Esophagus squamous epithelium (tissue), 5 donors: ENCODE measurements at regions not wholly inside any gene's neighbourhood (a gene's known extent, or its start where the extent isn't known, plus 50 kb on each side); places are given as distances from the start of the nearest gene placed in this dataset.
"Not testable (repeated sequence)": the region's sequence is repeated elsewhere in the genome, so short reads cannot be mapped to it uniquely, and the experiment has no call there.

Experiments
- DNase-seq: peaks from one replicate; lab custom pipeline; 2025; lab: John Stamatoyannopoulos, UW
- H3K27ac ChIP-seq, 4 donors: fragments of 200-600 bp; sonication (generic); one replicate each; pipeline ENCODE4 v1.5.1; 2016 to 2019; ENCODE audit warnings: mild to moderate bottlenecking in 1 of 4
- H3K27me3 ChIP-seq, 4 donors: fragments of 200-600 bp; sonication (generic); 1 replicate in 3 of 4; 2 replicates in 1 of 4; pipeline versions ENCODE4 v1.5.1 to v1.6.0; 2017 to 2021; ENCODE audit warnings: antibody characterized with exemption in 1 of 4
- H3K36me3 ChIP-seq, 3 donors: fragments of 200-600 bp; sonication (generic); one replicate each; pipeline ENCODE4 v1.5.1; 2016 to 2019
- H3K4me1 ChIP-seq, 3 donors: fragments of 200-600 bp; sonication (generic); one replicate each; pipeline ENCODE4 v1.5.1; 2017 to 2019
- H3K4me3 ChIP-seq, 4 donors: fragments of 200-600 bp; sonication (generic); 1 replicate in 3 of 4; 2 replicates in 1 of 4; pipeline ENCODE4 v1.5.1; 2016 to 2019; ENCODE audit warnings: mild to moderate bottlenecking in 2 of 4, moderate library complexity in 1 of 4
- H3K9me3 ChIP-seq, 3 donors: fragments of 200-600 bp; sonication (generic); one replicate each; pipeline ENCODE4 v1.5.1; 2016 to 2019
- POLR2A ChIP-seq, 4 donors: fragments of 450-650 bp; IDR thresholded peaks; one replicate each; pipeline ENCODE4 v1.6.1; 2017; ENCODE audit warnings: antibody characterized with exemption in 4 of 4, mild to moderate bottlenecking in 4 of 4, moderate library complexity in 3 of 4
- WGBS, 2 donors: methylation state at CpG; one replicate each; pipeline ENCODE4 v1.1.5; 2018; 5-methylcytosine and 5-hydroxymethylcytosine counted together
- intact Hi-C: fragments of 100-400 bp; cut with DNase I; formaldehyde crosslinking; loops from one replicate; pipeline ENCODE4 v1.15.0; 2022
- TF ChIP-seq, protein P1 (sequence below), 6 experiments: fragments of 450-650 bp in 4 of 6; fragments of 200-600 bp in 2 of 6; sonication (generic) in 2 of 6; IDR thresholded peaks; one replicate each; pipeline ENCODE4 v1.5.1; 2016 to 2019; ENCODE audit warnings: antibody characterized with exemption in 6 of 6, mild to moderate bottlenecking in 4 of 6, moderate library complexity in 4 of 6
- donor health status: DM: yes; HTN: yes; CAD: no.

DNA sequence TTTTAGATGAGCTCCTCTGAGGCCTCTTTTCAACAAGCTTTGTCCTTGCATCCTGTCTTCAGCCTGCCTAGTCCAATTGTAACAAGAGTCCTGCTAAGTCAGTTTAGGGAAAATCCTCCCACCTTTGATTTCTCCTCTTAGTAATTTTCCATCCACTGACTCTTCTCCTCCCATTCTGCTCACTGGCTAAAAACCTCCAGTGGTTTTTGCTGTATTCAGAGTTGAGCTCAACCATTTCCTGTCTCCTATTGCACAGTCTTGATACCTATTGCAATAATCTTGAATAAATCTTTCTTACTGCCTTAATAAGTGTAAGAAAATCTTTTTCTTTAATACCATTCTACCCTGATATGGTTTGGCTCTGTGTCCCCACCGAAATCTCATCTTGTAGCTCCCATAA is 117.8 kb upstream of the ENPP6 start:
- intact Hi-C loops: no loop called here
- H3K9me3 ChIP-seq: peaks cover 0 to 10% (median 0%) of the 10 kb centered on the region in 3 donors
- no peaks in the 10 kb centered on the region for H3K27me3 ChIP-seq
- H3K4me3 ChIP-seq: no peak overlapping the region
- 100% methylated on average over 1 of the region's 1 CpG; no CpG with 5 or more reads in 1 of the 2 donors for WGBS, 2 donors
- no peaks in the 10 kb centered on the region for H3K36me3 ChIP-seq
- no peak for DNase-seq
- peaks cover 8 to 31% (median 9%) of the 10 kb centered on the region in 3 donors for H3K4me1 ChIP-seq
- TF ChIP-seq, protein P1, sequence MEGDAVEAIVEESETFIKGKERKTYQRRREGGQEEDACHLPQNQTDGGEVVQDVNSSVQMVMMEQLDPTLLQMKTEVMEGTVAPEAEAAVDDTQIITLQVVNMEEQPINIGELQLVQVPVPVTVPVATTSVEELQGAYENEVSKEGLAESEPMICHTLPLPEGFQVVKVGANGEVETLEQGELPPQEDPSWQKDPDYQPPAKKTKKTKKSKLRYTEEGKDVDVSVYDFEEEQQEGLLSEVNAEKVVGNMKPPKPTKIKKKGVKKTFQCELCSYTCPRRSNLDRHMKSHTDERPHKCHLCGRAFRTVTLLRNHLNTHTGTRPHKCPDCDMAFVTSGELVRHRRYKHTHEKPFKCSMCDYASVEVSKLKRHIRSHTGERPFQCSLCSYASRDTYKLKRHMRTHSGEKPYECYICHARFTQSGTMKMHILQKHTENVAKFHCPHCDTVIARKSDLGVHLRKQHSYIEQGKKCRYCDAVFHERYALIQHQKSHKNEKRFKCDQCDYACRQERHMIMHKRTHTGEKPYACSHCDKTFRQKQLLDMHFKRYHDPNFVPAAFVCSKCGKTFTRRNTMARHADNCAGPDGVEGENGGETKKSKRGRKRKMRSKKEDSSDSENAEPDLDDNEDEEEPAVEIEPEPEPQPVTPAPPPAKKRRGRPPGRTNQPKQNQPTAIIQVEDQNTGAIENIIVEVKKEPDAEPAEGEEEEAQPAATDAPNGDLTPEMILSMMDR (IDR thresholded peaks at IDR 0.05): no peak
- no peak for TF ChIP-seq POLR2A (IDR thresholded peaks at IDR 0.05)
- H3K27ac ChIP-seq: no peak overlapping the region

DNA sequence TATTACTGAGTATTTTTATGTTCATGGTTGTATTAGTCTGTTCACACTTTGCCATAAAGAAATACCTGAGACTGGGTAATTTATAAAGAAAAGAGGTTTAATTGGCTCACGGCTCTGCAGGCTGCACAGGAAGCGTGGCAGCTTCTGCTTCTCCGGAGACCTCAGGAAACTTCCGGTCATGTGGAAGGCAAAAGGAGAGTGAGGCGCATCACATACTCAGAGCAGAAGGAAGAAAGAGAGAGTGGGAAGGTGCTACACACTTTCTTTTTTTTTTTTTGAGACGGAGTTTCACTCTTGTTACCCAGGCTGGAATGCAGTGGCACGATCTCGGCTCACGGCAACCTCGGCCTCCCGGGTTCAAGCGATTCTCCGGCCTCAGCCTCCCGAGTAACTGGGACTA is 115.8 kb upstream of the ENPP6 start:
- H3K27me3 ChIP-seq, H3K9me3 ChIP-seq, DNase-seq, H3K27ac ChIP-seq, H3K36me3 ChIP-seq, intact Hi-C loops, H3K4me3 ChIP-seq: not testable (repeated sequence)
- H3K4me1 ChIP-seq: peaks cover 17 to 48% (median 26%) of the 10 kb centered on the region in 3 donors
- WGBS, 2 donors: 77 to 84% methylated on average over 13 to 14 of the region's 14 CpGs

DNA sequence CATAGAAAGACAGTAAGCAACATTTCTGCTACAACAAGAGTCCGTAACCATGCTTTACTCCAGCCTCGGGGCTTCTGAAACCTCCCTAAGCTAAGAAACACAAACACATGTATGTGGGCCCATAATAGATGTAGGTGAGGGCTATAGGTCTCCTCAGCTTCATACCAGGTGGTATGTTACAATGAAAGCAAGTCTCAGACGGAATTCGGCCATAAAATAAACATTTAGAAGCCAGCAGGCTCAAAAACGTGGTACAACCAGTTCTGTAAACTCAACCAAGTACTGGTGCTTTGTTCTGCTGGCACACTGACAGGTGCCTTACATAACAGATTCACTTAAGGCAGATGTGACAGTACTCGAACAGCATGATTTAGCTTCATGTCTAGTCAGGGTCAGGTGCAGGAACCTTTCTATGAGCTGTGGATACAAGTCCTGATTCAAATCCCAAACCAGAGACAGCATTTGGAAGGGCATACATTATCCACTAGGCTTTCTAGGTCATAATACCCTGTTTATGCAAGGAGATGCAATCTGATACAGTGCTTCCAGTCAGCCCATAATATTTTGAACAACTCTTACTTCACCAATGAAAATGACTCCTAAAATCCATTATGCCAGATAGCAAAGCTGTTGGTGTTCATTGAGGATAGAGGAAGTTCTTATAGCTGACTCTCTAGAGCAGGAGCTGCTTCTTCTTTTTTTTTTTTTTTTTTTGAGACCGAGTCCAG is 113.8 kb upstream of the ENPP6 start:
- no peaks in the 10 kb centered on the region for H3K36me3 ChIP-seq
- no peak for DNase-seq
- WGBS, 2 donors: 27 to 35% methylated on average over 7 of the region's 7 CpGs
- peaks cover 17 to 60% (median 29%) of the 10 kb centered on the region in 3 donors for H3K4me1 ChIP-seq
- H3K27me3 ChIP-seq: no peaks in the 10 kb centered on the region
- no peaks in the 10 kb centered on the region for H3K9me3 ChIP-seq
- TF ChIP-seq POLR2A (IDR thresholded peaks at IDR 0.05): no peak
- TF ChIP-seq, protein P1 (IDR thresholded peaks at IDR 0.05): no peak
- intact Hi-C loops: no loop called here
- peak overlapping the region in 3 of 4 donors; percentile 4 to 11 (median 7) for H3K4me3 ChIP-seq
- peak overlapping the region; percentile 74 to 89 (median 84) for H3K27ac ChIP-seq

DNA sequence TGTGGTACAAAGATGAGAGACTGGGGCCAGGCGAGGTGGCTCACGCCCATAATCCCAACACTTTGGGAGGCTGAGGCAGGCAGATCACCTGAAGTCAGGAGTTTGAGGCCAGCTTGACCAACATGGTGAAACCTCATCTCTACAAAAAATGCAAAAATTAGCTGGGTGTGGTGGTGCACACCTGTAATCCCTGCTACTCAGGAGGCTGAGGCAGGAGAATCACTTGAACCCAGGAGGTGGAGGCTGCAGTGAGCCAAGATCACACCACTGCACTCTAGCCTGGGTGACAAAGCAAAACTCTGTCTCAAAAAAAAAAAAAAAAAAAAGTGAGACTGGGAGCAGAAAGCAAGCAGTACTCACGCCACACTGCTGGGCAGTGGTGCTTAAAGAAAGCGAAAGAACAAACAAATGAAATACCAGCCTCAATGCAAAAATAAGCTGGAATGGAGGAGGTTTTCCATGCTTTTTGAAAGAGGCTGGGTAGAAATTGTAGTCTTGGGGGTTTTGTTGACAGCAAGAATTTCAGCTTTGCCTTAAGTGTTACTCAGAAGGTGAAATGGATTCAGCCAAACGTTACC is 112.9 kb upstream of the ENPP6 start:
- H3K27me3 ChIP-seq, H3K9me3 ChIP-seq, intact Hi-C loops, H3K36me3 ChIP-seq, DNase-seq: not testable (repeated sequence)
- Histone ChIP-seq H3K27ac (peak overlapping the region; percentile 74 to 89 (median 84)), H3K4me1 (peaks cover 17 to 60% (median 29%) of the 10 kb centered on the region in 3 donors), H3K4me3 (peak overlapping the region in 1 of 4 donors; percentile 4)
- 72 to 79% methylated on average over 5 of the region's 5 CpGs for WGBS, 2 donors

DNA sequence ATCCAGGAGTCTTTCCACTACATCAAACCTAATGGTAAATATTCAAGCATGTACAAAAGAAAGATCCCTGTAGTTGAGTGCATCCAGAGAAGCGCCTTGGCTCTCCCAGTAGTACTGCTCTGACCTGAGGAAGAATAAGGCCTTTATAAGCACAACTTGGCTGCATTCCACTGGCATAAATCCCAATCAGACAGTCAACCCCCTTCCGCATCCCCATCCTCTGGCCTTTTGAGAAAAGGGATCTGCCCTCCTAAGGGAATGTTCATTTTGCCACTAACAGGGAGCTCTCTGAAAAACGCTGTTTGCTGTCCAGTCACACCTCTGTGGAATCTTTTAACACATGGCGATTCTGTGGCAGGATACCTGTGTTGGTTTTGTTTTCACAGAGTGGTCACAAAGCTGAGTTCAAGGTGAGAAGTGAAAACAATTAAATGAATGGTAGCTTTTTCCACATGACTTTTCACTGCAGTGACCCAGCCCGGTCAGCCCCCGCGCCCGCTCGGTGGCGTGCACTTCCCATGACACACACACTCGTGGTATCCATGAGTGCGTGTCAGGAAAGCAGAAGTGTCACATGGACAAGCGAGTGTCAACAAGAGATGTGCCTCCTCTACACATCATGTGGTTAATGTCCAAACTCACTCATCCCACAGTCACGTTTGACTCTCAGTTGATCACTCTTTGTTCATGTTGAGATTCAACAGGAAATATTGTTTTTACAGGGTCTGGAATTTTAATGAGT is 112.2 kb upstream of the ENPP6 start:
- TF ChIP-seq, protein P1 (IDR thresholded peaks at IDR 0.05): no peak
- TF ChIP-seq POLR2A (IDR thresholded peaks at IDR 0.05): no peak
- Histone ChIP-seq H3K27me3 (no peaks in the 10 kb centered on the region), H3K27ac (peak overlapping the region; percentile 74 to 89 (median 84)), H3K36me3 (no peaks in the 10 kb centered on the region), H3K9me3 (no peaks in the 10 kb centered on the region), H3K4me1 (peaks cover 17 to 60% (median 29%) of the 10 kb centered on the region in 3 donors), H3K4me3 (no peak overlapping the region)
- 72 to 85% methylated on average over 14 of the region's 14 CpGs for WGBS, 2 donors
- peak; percentile 11 for DNase-seq
- intact Hi-C loops: no loop called here

DNA sequence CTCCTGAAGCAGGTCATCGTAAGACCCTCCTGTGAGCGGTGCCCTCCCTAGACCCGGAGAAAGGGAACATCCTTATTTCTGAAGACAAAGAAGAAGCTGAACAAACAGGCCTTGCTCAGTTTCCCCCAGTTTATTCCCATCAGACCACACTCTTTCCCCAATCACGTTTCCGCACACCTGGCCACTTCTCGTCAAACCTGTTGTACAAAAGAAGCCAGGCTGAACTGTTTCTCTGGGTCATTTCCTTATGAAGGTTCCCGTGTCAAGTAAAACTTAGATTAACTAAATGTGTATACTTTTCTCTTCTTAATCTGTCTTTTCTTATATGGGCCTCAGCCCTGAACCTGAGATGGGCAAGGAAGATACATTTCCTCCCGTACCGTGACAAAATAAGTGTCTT is 111.6 kb upstream of the ENPP6 start:
- Histone ChIP-seq H3K9me3 (no peaks in the 10 kb centered on the region), H3K4me1 (peaks cover 17 to 57% (median 29%) of the 10 kb centered on the region in 3 donors), H3K27me3 (no peaks in the 10 kb centered on the region), H3K36me3 (no peaks in the 10 kb centered on the region), H3K4me3 (no peak overlapping the region), H3K27ac (peak overlapping the region; percentile 74 to 89 (median 84))
- WGBS, 2 donors: 65 to 67% methylated on average over 8 to 9 of the region's 9 CpGs
- TF ChIP-seq, protein P1 (IDR thresholded peaks at IDR 0.05): no peak
- TF ChIP-seq POLR2A (IDR thresholded peaks at IDR 0.05): no peak
- intact Hi-C loops: no loop called here
- no peak for DNase-seq
